ENCODE measurements at regions not wholly inside any gene's neighbourhood (a gene's known extent, or its start where the extent isn't known, plus 50 kb on each side); places are given as distances from the start of the nearest gene placed in this dataset.

GRCh38 chr7:45401155-45401554, 173.0 kb upstream of the ADCY1 start:
- Histone ChIP-seq H3K4me3 (replicated peaks; ENCODE audit: insufficient read depth, low read length) (no peak overlapping the region), H3K27ac (replicated peaks) (no peak overlapping the region), H3K27me3 (ENCODE audit: insufficient read depth, poor library complexity, severe bottlenecking) (no peaks in the 10 kb centered on the region)
- TF ChIP-seq POLR2AphosphoS5 (IDR thresholded peaks at IDR 0.05; ENCODE audit: low read depth) (no peak), REST (IDR thresholded peaks at IDR 0.05; ENCODE audit: insufficient replicate concordance, low read depth) (no peak), GABPA (IDR thresholded peaks at IDR 0.05; ENCODE audit: low read depth) (no peak)
- DNase-seq (ENCODE audit: low read depth in 1 of 2, low spot score in 1 of 2) = no peak

- TF ChIP-seq GABPA (IDR thresholded peaks at IDR 0.05; ENCODE audit: low read depth) (no peak), CTCF (IDR thresholded peaks at IDR 0.05; ENCODE audit: insufficient read depth, low read length) (no peak), REST (IDR thresholded peaks at IDR 0.05; ENCODE audit: insufficient replicate concordance, low read depth) (no peak), SPI1 (IDR thresholded peaks at IDR 0.05; ENCODE audit: borderline replicate concordance, low read depth) (no peak), POLR2AphosphoS5 (IDR thresholded peaks at IDR 0.05; ENCODE audit: low read depth) (no peak)
- H3K27me3 ChIP-seq (ENCODE audit: insufficient read depth, poor library complexity, severe bottlenecking) = no peaks in the 10 kb centered on the region
- no peak for DNase-seq (ENCODE audit: low read depth in 1 of 2, low spot score in 1 of 2)
- no peak overlapping the region for H3K4me3 ChIP-seq (replicated peaks; ENCODE audit: insufficient read depth, low read length)
- peak overlapping the region; percentile 9; the same call in 1 of the 2 replicates for H3K27ac ChIP-seq (replicated peaks)
Measured at GRCh38 chr7:45401851-45402250, 172.3 kb upstream of the ADCY1 start.

- peak; percentile 66 to 80 for DNase-seq (ENCODE audit: low read depth in 1 of 2, low spot score in 1 of 2)
- TF ChIP-seq CTCF (IDR thresholded peaks at IDR 0.05; ENCODE audit: insufficient read depth, low read length) (no peak), POLR2AphosphoS5 (IDR thresholded peaks at IDR 0.05; ENCODE audit: low read depth) (no peak), GABPA (IDR thresholded peaks at IDR 0.05; ENCODE audit: low read depth) (no peak), SPI1 (IDR thresholded peaks at IDR 0.05; ENCODE audit: borderline replicate concordance, low read depth) (no peak), REST (IDR thresholded peaks at IDR 0.05; ENCODE audit: insufficient replicate concordance, low read depth) (no peak)
- Histone ChIP-seq H3K27me3 (ENCODE audit: insufficient read depth, poor library complexity, severe bottlenecking) (no peaks in the 10 kb centered on the region), H3K4me3 (replicated peaks; ENCODE audit: insufficient read depth, low read length) (no peak overlapping the region), H3K27ac (replicated peaks) (peak overlapping the region; percentile 9; the same call in 1 of the 2 replicates)
Measured at GRCh38 chr7:45402480-45403218, 171.5 kb upstream of the ADCY1 start.
